NCI-H2029 treated with DMSO at 0.1 percent for 48 hours (cell line): ENCODE measurements at regions not wholly inside any gene's neighbourhood (a gene's known extent, or its start where the extent isn't known, plus 50 kb on each side); places are given as distances from the start of the nearest gene placed in this dataset.

ENCODE experiments used
- DNase-seq: peaks from one replicate; lab custom pipeline; 2025; lab: John Stamatoyannopoulos, UW

- DNase-seq = no peak
Observed at GRCh38 chr5:110359221-110359620, 367.2 kb downstream of the TMEM232 start.

- no peak for DNase-seq
Observed at GRCh38 chr5:110361471-110361870, 365.0 kb downstream of the TMEM232 start.

GRCh38 chr5:110362261-110362660, 364.2 kb downstream of the TMEM232 start:
- no peak for DNase-seq

- no peak for DNase-seq
Observed at GRCh38 chr5:110366716-110367115, 359.8 kb downstream of the TMEM232 start.
